ENCODE measurements at regions not wholly inside any gene's neighbourhood (a gene's known extent, or its start where the extent isn't known, plus 50 kb on each side); places are given as distances from the start of the nearest gene placed in this dataset.

GRCh38 chr9:88310310-88310980, 77.8 kb upstream of the SPIN1 start:
- H3K9ac ChIP-seq (ENCODE audit: low read depth, low read length, poor library complexity, severe bottlenecking): no peak overlapping the region
- 0 out of 2 replicates have a peak overlapping the region, but pooled peaks have one; percentile 7 for H2AFZ ChIP-seq (ENCODE audit: low read length)
- H3K36me3 ChIP-seq (ENCODE audit: insufficient read depth, low read length): no peaks in the 10 kb centered on the region
- no peaks in the 10 kb centered on the region for H4K20me1 ChIP-seq (ENCODE audit: insufficient read depth, low read length, poor library complexity, severe bottlenecking)
- H3K79me2 ChIP-seq (ENCODE audit: insufficient read depth, low read length): no peaks in the 10 kb centered on the region
- H3K9me2 ChIP-seq (replicated peaks; ENCODE audit: low read depth, low read length): no peaks in the 10 kb centered on the region
- H3K4me2 ChIP-seq (ENCODE audit: low read depth, low read length, poor library complexity, severe bottlenecking): no peak overlapping the region
- H3K4me3 ChIP-seq (ENCODE audit: low read length, poor library complexity, severe bottlenecking): no peak overlapping the region
- peaks cover 18% of the 10 kb centered on the region for H3K4me1 ChIP-seq (ENCODE audit: insufficient read depth, low read length, poor library complexity, severe bottlenecking)
- TF ChIP-seq CTCF (conservative IDR thresholded peaks at IDR 0.05; ENCODE audit: low read length) (no peak; the same call in 1 of the 2 replicates), EZH2phosphoT487 (IDR thresholded peaks at IDR 0.05; ENCODE audit: borderline replicate concordance) (no peak)
- H3K27me3 ChIP-seq (ENCODE audit: insufficient read depth, low read length, poor library complexity, severe bottlenecking): no peaks in the 10 kb centered on the region
- no peaks in the 10 kb centered on the region for H3K9me3 ChIP-seq (ENCODE audit: insufficient read depth, low read depth, low read length)
- no peaks in the 10 kb centered on the region for H3F3A ChIP-seq (ENCODE audit: low read depth)

DNA sequence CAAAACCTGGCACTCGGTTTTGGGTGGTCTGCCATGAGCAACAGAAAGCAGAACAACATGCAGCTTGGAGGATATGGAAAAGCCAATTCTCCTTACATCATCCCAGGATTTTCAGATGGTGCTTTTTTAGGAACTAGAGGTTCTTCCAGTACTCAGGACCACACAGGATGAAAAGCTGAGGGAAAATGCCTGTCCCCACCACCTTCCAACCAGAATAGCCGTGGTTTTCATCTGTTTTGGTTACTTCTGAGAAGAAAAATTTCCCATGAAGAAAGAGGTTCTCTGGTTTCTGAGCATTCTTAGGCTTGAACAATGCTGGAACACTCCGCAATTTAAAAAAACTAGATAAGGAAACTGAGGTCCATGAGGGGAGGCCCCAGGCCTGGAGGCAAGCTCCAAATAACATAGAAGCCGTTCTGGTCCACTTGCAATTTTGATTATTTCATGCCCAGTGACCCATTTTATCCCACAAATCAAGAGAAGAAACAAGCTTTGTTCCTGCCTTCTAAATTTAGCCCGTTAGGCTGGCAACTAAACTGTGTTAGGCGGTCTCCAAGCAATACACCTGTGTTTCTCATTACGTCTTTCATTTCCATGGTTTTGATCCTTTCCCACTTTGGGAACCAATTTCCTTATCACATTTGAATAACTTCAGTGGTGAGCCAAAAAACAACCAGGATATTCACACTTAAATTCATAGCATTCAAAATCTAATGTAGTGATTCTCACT, 79.2 kb upstream of the SPIN1 start:
- TF ChIP-seq CTCF (conservative IDR thresholded peaks at IDR 0.05; ENCODE audit: low read length) (no peak), EZH2phosphoT487 (IDR thresholded peaks at IDR 0.05; ENCODE audit: borderline replicate concordance) (no peak)
- no peaks in the 10 kb centered on the region for H3K9me2 ChIP-seq (replicated peaks; ENCODE audit: low read depth, low read length)
- H3K9me3 ChIP-seq (ENCODE audit: insufficient read depth, low read depth, low read length): no peaks in the 10 kb centered on the region
- no peak overlapping the region for H3K4me2 ChIP-seq (ENCODE audit: low read depth, low read length, poor library complexity, severe bottlenecking)
- H3K27me3 ChIP-seq (ENCODE audit: insufficient read depth, low read length, poor library complexity, severe bottlenecking): no peaks in the 10 kb centered on the region
- no peaks in the 10 kb centered on the region for H3K36me3 ChIP-seq (ENCODE audit: insufficient read depth, low read length)
- H3F3A ChIP-seq (ENCODE audit: low read depth): no peaks in the 10 kb centered on the region
- no peaks in the 10 kb centered on the region for H4K20me1 ChIP-seq (ENCODE audit: insufficient read depth, low read length, poor library complexity, severe bottlenecking)
- H3K9ac ChIP-seq (ENCODE audit: low read depth, low read length, poor library complexity, severe bottlenecking): no peak overlapping the region
- no peaks in the 10 kb centered on the region for H3K79me2 ChIP-seq (ENCODE audit: insufficient read depth, low read length)
- no peak overlapping the region for H3K4me3 ChIP-seq (ENCODE audit: low read length, poor library complexity, severe bottlenecking)
- H3K4me1 ChIP-seq (ENCODE audit: insufficient read depth, low read length, poor library complexity, severe bottlenecking): peaks cover 21% of the 10 kb centered on the region
- H2AFZ ChIP-seq (ENCODE audit: low read length): no peak overlapping the region; the same call in 1 of the 2 replicates

- Histone ChIP-seq H3K9me3 (ENCODE audit: insufficient read depth, low read depth, low read length) (no peaks in the 10 kb centered on the region), H3K4me1 (ENCODE audit: insufficient read depth, low read length, poor library complexity, severe bottlenecking) (peaks cover 14% of the 10 kb centered on the region), H3K36me3 (ENCODE audit: insufficient read depth, low read length) (no peaks in the 10 kb centered on the region), H3K9ac (ENCODE audit: low read depth, low read length, poor library complexity, severe bottlenecking) (no peak overlapping the region), H3K79me2 (ENCODE audit: insufficient read depth, low read length) (no peaks in the 10 kb centered on the region), H4K20me1 (ENCODE audit: insufficient read depth, low read length, poor library complexity, severe bottlenecking) (no peaks in the 10 kb centered on the region), H3K9me2 (replicated peaks; ENCODE audit: low read depth, low read length) (no peaks in the 10 kb centered on the region), H2AFZ (ENCODE audit: low read length) (no peak overlapping the region), H3K4me3 (ENCODE audit: low read length, poor library complexity, severe bottlenecking) (no peak overlapping the region), H3K27me3 (ENCODE audit: insufficient read depth, low read length, poor library complexity, severe bottlenecking) (no peaks in the 10 kb centered on the region), H3F3A (ENCODE audit: low read depth) (no peaks in the 10 kb centered on the region), H3K4me2 (ENCODE audit: low read depth, low read length, poor library complexity, severe bottlenecking) (no peak overlapping the region)
- TF ChIP-seq CTCF (conservative IDR thresholded peaks at IDR 0.05; ENCODE audit: low read length) (no peak), EZH2phosphoT487 (IDR thresholded peaks at IDR 0.05; ENCODE audit: borderline replicate concordance) (no peak)
These were observed 81.1 kb upstream of the SPIN1 start for GRCh38 chr9:88307136-88307535.

All from Loucy (cell line).